Smooth muscle cell (in vitro differentiated cells): ENCODE measurements at regions not wholly inside any gene's neighbourhood (a gene's known extent, or its start where the extent isn't known, plus 50 kb on each side); places are given as distances from the start of the nearest gene placed in this dataset.

ENCODE experiments used
- DNase-seq: peaks from one replicate; lab custom pipeline; 2025; ENCODE audit not compliant: unreplicated experiment; lab: John Stamatoyannopoulos, UW
- H2AFZ ChIP-seq: fragments of 200-600 bp; sonication (generic); 2 replicates; pipeline ENCODE4 v1.6.0; 2016; ENCODE audit warnings: antibody characterized with exemption, low read depth, mild to moderate bottlenecking
- H3F3A ChIP-seq: fragments of 200-600 bp; sonication (generic); 2 replicates; pipeline ENCODE4 v1.6.0; 2017; ENCODE audit warnings: antibody characterized with exemption, low read depth
- H3K27ac ChIP-seq: fragments of 200-600 bp; sonication (generic); 2 replicates; pipeline ENCODE4 v1.5.1; 2016; ENCODE audit warnings: low read depth, mild to moderate bottlenecking
- H3K27me3 ChIP-seq: fragments of 200-600 bp; sonication (generic); 2 replicates; pipeline ENCODE4 v1.6.1; 2016; ENCODE audit warnings: low read depth, mild to moderate bottlenecking
- H3K36me3 ChIP-seq: fragments of 200-600 bp; sonication (generic); 2 replicates; pipeline ENCODE4 v1.5.1; 2016; ENCODE audit warnings: low read depth
- H3K4me1 ChIP-seq: fragments of 200-600 bp; sonication (generic); 2 replicates; pipeline ENCODE4 v1.5.1; 2016; ENCODE audit warnings: low read depth
- H3K4me2 ChIP-seq: fragments of 200-600 bp; sonication (generic); 2 replicates; pipeline ENCODE4 v1.6.0; 2016; ENCODE audit warnings: mild to moderate bottlenecking
- H3K4me3 ChIP-seq: fragments of 200-600 bp; sonication (generic); 2 replicates; pipeline ENCODE4 v1.5.1; 2016; ENCODE audit warnings: mild to moderate bottlenecking
- H3K79me2 ChIP-seq: fragments of 200-600 bp; sonication (generic); 2 replicates; pipeline ENCODE4 v1.6.0; 2016; ENCODE audit warnings: low read depth, mild to moderate bottlenecking
- H3K9ac ChIP-seq: fragments of 200-600 bp; sonication (generic); 2 replicates; pipeline ENCODE4 v1.6.0; 2016; ENCODE audit warnings: low read depth
- H3K9me3 ChIP-seq: fragments of 200-600 bp; sonication (generic); replicated peaks from 2 replicates; pipeline ENCODE4 v1.5.1; 2016; ENCODE audit warnings: low read depth
- H4K20me1 ChIP-seq: fragments of 200-600 bp; sonication (generic); 2 replicates; pipeline ENCODE4 v1.6.0; 2016; ENCODE audit warnings: low read depth
- CTCF ChIP-seq: fragments of 200-600 bp; sonication (generic); IDR thresholded peaks from 2 replicates; pipeline ENCODE4 v1.5.1; 2017; ENCODE audit warnings: borderline replicate concordance, mild to moderate bottlenecking, antibody characterized with exemption; ENCODE audit not compliant: insufficient read depth, poor library complexity, severe bottlenecking
- WGBS: methylation state at CpG from one replicate; pipeline ENCODE4 v1.1.7; 2016; ENCODE audit warnings: low lambda C conversion rate; 5-methylcytosine and 5-hydroxymethylcytosine counted together

DNA sequence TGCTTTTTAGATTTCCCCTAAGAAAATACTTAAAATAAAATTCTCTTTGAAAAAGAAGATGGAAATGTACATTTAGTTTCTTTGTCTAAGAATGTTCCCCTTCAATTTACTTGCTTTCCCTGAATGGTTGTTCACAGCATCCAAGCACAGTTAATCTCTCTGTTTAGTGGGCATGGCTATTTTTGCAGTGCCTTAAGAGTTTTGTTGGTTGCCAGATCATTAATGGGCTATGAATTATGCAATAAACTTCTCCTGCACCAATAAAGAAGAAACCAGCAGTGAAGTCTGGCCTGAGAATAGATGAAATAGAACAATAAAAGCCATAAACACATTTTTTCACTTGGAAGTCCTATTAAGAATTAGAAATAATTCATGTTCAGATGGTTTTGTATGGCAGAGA is 980.4 kb upstream of the IGFBP7 start:
- H3K9ac ChIP-seq = no peak overlapping the region
- no peaks in the 10 kb centered on the region for H3K36me3 ChIP-seq
- no peak overlapping the region for H3K27ac ChIP-seq
- no peaks in the 10 kb centered on the region for H3K27me3 ChIP-seq
- no peaks in the 10 kb centered on the region for H3F3A ChIP-seq
- H3K4me2 ChIP-seq = no peak overlapping the region
- no peaks in the 10 kb centered on the region for H3K79me2 ChIP-seq
- H3K4me3 ChIP-seq = no peak overlapping the region
- H4K20me1 ChIP-seq = no peaks in the 10 kb centered on the region
- DNase-seq = no peak
- no peaks in the 10 kb centered on the region for H3K9me3 ChIP-seq
- H2AFZ ChIP-seq = no peak overlapping the region
- TF ChIP-seq CTCF = no peak
- no peaks in the 10 kb centered on the region for H3K4me1 ChIP-seq

DNA sequence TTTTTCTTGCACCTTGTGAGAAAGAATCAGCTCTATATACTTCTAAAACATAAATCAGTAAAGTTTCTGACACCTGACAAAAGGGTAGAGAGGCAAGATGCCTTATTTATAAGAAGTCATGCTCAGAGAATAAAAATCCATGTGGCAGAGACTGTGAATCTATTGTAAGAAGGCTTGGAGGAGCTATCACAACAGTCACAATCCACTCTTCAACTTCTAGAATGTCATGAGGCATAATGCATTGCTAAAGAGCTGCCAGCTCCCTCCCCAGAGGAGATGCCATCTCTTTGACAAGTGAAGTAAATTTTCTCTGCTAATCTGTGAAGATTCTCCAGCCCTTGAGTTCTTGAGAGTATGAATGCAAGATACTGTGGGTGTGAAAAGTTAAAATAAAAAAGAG is 971.2 kb upstream of the IGFBP7 start:
- TF ChIP-seq CTCF = no peak
- Histone ChIP-seq H3K4me2 (no peak overlapping the region), H2AFZ (no peak overlapping the region), H3K9me3 (no peaks in the 10 kb centered on the region), H3K36me3 (no peaks in the 10 kb centered on the region), H3F3A (no peaks in the 10 kb centered on the region), H3K9ac (no peak overlapping the region), H3K4me3 (no peak overlapping the region), H3K27me3 (no peaks in the 10 kb centered on the region), H3K79me2 (no peaks in the 10 kb centered on the region), H3K27ac (no peak overlapping the region), H4K20me1 (no peaks in the 10 kb centered on the region), H3K4me1 (no peaks in the 10 kb centered on the region)
- DNase-seq = no peak

GRCh38 chr4:58075724-58076123 is 965.5 kb upstream of the IGFBP7 start:
- Histone ChIP-seq H3F3A (no peaks in the 10 kb centered on the region), H3K4me2 (no peak overlapping the region), H3K27me3 (no peaks in the 10 kb centered on the region), H3K27ac (no peak overlapping the region), H3K36me3 (no peaks in the 10 kb centered on the region), H3K4me3 (no peak overlapping the region), H3K4me1 (no peaks in the 10 kb centered on the region), H3K9me3 (no peaks in the 10 kb centered on the region), H3K79me2 (no peaks in the 10 kb centered on the region), H3K9ac (no peak overlapping the region), H4K20me1 (no peaks in the 10 kb centered on the region), H2AFZ (no peak overlapping the region)
- TF ChIP-seq CTCF = no peak
- DNase-seq = no peak

DNA sequence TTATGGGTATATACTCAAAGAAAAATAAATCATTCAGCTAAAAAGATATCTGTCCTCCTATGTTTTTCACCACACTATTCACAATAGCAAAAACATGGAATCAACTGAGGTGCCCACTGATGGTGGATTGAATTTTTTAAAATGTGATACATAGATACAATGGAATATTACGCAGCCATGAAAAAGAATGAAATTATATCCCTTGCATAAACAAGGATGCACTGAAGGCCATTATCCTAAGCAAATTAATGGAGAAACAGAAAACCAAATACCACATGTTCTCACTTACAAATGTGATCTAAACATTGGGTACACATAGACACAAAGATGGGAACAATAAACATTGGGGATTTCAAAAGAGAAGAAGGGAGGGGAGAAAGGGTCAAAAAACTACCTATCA is 964.2 kb upstream of the IGFBP7 start:
- H3K27me3 ChIP-seq = no peaks in the 10 kb centered on the region
- H2AFZ ChIP-seq = no peak overlapping the region
- no peak for DNase-seq
- no peak overlapping the region for H3K4me3 ChIP-seq
- no peaks in the 10 kb centered on the region for H3K4me1 ChIP-seq
- no peaks in the 10 kb centered on the region for H3K79me2 ChIP-seq
- no peak overlapping the region for H3K9ac ChIP-seq
- no peak overlapping the region for H3K4me2 ChIP-seq
- 100% methylated on average over 1 of the region's 1 CpG for WGBS
- TF ChIP-seq CTCF = no peak
- no peaks in the 10 kb centered on the region for H3F3A ChIP-seq
- no peaks in the 10 kb centered on the region for H3K9me3 ChIP-seq
- no peaks in the 10 kb centered on the region for H4K20me1 ChIP-seq
- H3K27ac ChIP-seq = no peak overlapping the region
- no peaks in the 10 kb centered on the region for H3K36me3 ChIP-seq
